IgD-negative memory B cell (primary cell): ENCODE measurements at regions not wholly inside any gene's neighbourhood (a gene's known extent, or its start where the extent isn't known, plus 50 kb on each side); places are given as distances from the start of the nearest gene placed in this dataset.

Experiments used
- H3K27ac Mint-ChIP-seq, 3 donors: one replicate each; pipeline ENCODE4 v1.8.0; 2020 to 2022; ENCODE audit warnings: mild to moderate bottlenecking in 3 of 3, mixed read lengths in 3 of 3, moderate library complexity in 1 of 3
- H3K27me3 Mint-ChIP-seq: one replicate; pipeline ENCODE4 v1.8.0; 2021; ENCODE audit warnings: mixed read lengths
- H3K36me3 Mint-ChIP-seq: one replicate; pipeline ENCODE4 v1.8.0; 2020; ENCODE audit warnings: mild to moderate bottlenecking, mixed read lengths
- H3K4me1 Mint-ChIP-seq, 3 donors: one replicate each; pipeline ENCODE4 v1.8.0; 2020 to 2022; ENCODE audit warnings: mixed read lengths in 3 of 3, mild to moderate bottlenecking in 1 of 3
- H3K4me3 Mint-ChIP-seq, 4 donors: one replicate each; pipeline ENCODE4 v1.8.0; 2020 to 2022; ENCODE audit warnings: mild to moderate bottlenecking in 4 of 4, mixed read lengths in 4 of 4, moderate library complexity in 3 of 4
- H3K9me3 Mint-ChIP-seq, 3 donors: one replicate each; pipeline ENCODE4 v1.8.0; 2020 to 2021; ENCODE audit warnings: mixed read lengths in 3 of 3, mild to moderate bottlenecking in 1 of 3

DNA sequence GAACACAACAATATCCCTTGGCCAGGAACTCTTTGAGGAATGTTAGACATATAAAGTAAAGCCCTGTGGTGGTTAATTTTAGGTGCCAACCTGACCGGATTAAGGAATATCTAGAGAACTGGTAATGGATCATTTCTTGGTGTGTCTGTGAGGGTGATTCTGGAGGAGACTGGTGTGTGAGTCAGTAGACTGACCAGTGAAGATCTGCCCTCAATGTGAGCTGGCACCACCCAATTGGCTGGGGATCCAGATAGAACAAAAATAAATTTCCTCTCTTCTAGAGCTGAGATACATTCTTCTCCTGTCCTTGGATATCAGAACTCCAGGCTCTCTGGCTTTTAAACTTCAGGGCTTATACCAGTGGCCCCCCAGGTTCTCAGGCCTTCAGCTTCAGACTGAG is 56.2 kb upstream of the TNPO1 start:
- H3K27me3 Mint-ChIP-seq, result peaks cover 9% of the 10 kb centered on the region
- H3K4me3 Mint-ChIP-seq, result no peak overlapping the region
- H3K9me3 Mint-ChIP-seq, result peaks cover 0 to 2% (median 0%) of the 10 kb centered on the region in 3 donors
- no peaks in the 10 kb centered on the region for H3K36me3 Mint-ChIP-seq
- no peak overlapping the region for H3K27ac Mint-ChIP-seq
- H3K4me1 Mint-ChIP-seq, result no peaks in the 10 kb centered on the region

- Mint-ChIP-seq H3K36me3 (no peaks in the 10 kb centered on the region), H3K27me3 (peaks cover 2% of the 10 kb centered on the region), H3K27ac (no peak overlapping the region), H3K4me3 (no peak overlapping the region), H3K9me3 (peaks cover 0 to 2% (median 0%) of the 10 kb centered on the region in 3 donors), H3K4me1 (no peaks in the 10 kb centered on the region)
Measured at GRCh38 chr5:72752909-72753308, 63.6 kb upstream of the TNPO1 start.

DNA sequence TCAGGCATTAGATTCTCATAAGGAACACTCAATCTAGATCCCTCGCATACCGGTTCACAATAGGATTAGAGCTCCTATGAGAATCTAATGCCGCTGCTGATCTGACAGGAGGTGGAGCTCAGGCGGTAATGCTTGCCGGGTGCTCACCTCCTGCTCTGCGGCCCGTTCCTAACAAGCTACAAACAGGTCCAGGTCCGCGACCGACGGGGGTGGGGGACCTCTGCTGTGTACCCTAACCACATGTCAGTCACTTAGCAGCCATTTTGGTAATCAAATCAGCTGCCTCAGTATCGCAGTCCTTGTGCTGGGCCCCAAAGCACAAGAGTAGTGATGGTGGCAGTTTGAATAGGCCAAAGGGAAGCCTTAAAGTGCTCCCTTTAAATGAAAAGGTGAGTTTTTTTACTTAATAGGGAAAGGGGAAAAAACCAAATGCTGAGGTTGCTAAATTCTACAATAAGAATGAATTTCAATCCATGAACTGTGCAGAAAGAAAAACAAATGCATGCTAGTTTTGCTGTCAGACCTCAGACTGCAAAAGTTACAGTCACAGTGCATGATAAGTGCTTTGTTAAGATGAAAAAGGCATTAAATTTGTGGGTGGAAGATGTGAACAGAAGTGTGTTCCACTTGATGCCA is 67.0 kb upstream of the TNPO1 start:
- Mint-ChIP-seq H3K36me3 (no peaks in the 10 kb centered on the region), H3K4me3 (no peak overlapping the region), H3K9me3 (peaks cover 0 to 6% (median 0%) of the 10 kb centered on the region in 3 donors), H3K4me1 (no peaks in the 10 kb centered on the region), H3K27ac (no peak overlapping the region), H3K27me3 (no peaks in the 10 kb centered on the region)

DNA sequence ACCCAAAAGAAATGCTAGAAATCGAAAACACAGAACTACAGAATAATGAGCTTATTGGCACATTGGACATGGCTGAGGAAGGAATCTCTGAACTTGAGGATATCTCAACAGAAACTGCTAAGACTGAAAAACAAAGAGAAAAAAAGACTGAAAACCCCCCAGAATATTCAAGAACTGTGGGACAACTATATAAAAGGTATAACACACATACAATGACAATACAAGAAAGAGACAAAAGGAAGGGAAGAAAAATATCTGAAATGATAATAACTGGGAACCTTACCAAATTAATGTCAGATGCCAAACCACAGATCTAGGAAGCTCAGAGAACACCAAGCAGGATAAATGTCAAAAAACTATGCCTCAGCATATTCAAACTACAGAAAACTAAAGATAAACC is 68.6 kb upstream of the TNPO1 start:
- no peak overlapping the region for H3K27ac Mint-ChIP-seq
- H3K4me1 Mint-ChIP-seq, result no peaks in the 10 kb centered on the region
- H3K9me3 Mint-ChIP-seq, result peaks cover 0 to 6% (median 0%) of the 10 kb centered on the region in 3 donors
- no peak overlapping the region for H3K4me3 Mint-ChIP-seq
- H3K27me3 Mint-ChIP-seq, result no peaks in the 10 kb centered on the region
- H3K36me3 Mint-ChIP-seq, result peaks cover 3% of the 10 kb centered on the region

DNA sequence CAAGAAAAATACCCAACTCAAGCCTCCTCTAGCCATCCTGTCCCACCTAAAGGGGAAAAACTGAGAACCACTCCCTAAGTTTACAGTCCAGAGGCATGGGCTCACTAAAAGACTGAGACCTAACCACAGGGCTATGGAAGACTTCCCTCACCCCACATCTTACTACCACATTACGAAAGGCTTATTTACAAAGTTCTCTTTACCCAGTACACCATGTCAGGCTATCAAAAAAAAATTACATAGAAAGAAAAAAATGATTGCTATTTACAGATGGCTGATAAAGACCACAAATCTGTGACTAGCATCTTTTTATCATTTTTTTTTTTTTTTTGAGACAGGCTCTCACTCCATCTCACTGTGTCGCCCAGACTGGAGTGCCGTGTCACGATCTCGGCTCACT is 69.7 kb upstream of the TNPO1 start:
- Mint-ChIP-seq H3K27me3 (no peaks in the 10 kb centered on the region), H3K9me3 (peaks cover 0 to 6% (median 0%) of the 10 kb centered on the region in 3 donors), H3K4me3 (no peak overlapping the region), H3K36me3 (peaks cover 3% of the 10 kb centered on the region), H3K4me1 (no peaks in the 10 kb centered on the region), H3K27ac (no peak overlapping the region)

GRCh38 chr5:72744136-72744535 is 72.3 kb upstream of the TNPO1 start:
- no peak overlapping the region for H3K27ac Mint-ChIP-seq
- H3K27me3 Mint-ChIP-seq, result peaks cover 6% of the 10 kb centered on the region
- peaks cover 3% of the 10 kb centered on the region for H3K36me3 Mint-ChIP-seq
- H3K4me1 Mint-ChIP-seq, result no peaks in the 10 kb centered on the region
- no peak overlapping the region for H3K4me3 Mint-ChIP-seq
- peaks cover 0 to 6% (median 0%) of the 10 kb centered on the region in 3 donors for H3K9me3 Mint-ChIP-seq

DNA sequence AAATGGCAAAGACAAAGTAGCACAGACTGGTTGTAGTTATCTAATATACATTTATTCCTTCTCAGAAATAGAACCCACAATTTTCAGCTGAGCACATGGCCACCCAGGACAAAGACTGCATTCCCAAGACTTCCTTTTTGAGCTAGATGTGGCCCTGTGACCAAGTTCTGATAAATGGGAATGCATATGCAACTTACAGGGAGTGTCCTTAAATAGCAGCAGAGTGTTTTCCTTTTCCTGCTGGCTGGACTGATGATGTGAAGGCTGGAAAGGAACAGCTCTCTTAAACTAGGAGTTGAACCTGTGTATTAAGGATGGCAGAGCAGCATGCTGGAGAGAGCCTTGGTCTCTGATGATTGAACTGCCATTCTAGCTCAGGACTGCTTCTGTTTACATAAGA is 74.7 kb upstream of the TNPO1 start:
- H3K9me3 Mint-ChIP-seq, result peaks cover 0 to 2% (median 0%) of the 10 kb centered on the region in 3 donors
- no peaks in the 10 kb centered on the region for H3K4me1 Mint-ChIP-seq
- H3K27ac Mint-ChIP-seq, result no peak overlapping the region
- peaks cover 6% of the 10 kb centered on the region for H3K27me3 Mint-ChIP-seq
- no peak overlapping the region for H3K4me3 Mint-ChIP-seq
- H3K36me3 Mint-ChIP-seq, result peaks cover 3% of the 10 kb centered on the region

DNA sequence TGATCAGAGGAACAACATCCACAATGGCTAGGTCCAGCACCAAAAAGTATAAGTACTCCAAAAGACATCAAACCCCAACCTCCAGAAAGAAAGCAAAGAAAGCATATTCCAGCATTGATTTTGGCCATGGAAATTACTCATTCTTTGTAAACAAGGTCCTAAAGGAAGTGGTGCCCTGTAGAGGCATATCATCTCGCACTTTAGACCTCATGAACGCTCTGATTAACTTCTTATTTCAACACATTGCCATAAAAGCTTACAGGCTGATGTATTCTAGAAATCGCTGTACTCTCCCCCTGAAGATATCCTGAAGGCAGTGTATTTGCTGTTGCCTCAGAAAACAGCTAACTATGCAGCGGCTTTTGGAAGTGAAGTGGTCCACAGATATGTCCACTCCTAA is 82.7 kb upstream of the TNPO1 start:
- no peak overlapping the region for H3K27ac Mint-ChIP-seq
- H3K27me3 Mint-ChIP-seq, result peaks cover under 1% of the 10 kb centered on the region
- no peak overlapping the region for H3K4me3 Mint-ChIP-seq
- H3K36me3 Mint-ChIP-seq, result no peaks in the 10 kb centered on the region
- peaks cover 2 to 6% (median 4%) of the 10 kb centered on the region in 3 donors for H3K9me3 Mint-ChIP-seq
- H3K4me1 Mint-ChIP-seq, result no peaks in the 10 kb centered on the region

DNA sequence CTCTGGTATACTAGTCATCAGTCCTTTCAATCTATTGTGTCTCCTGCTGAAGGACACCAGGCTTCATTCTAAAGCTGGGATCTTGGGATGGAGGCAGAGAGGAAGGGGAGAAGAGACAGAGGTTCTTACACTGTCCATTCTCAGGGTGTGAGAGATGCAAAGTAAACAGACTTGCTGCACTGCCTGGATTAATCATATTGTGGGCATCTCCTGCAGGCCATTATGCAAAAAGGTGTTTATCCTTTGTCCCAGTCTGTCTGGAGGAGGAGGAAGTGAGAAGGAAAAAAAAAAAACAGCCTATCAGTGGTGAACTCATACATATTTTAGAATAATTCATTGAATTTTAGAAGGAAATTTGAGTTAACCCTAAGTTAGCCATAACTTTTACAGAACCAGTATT is 92.9 kb upstream of the TNPO1 start:
- no peaks in the 10 kb centered on the region for H3K36me3 Mint-ChIP-seq
- H3K27ac Mint-ChIP-seq, result no peak overlapping the region
- no peaks in the 10 kb centered on the region for H3K4me1 Mint-ChIP-seq

GRCh38 chr5:72722792-72723452 is 93.5 kb upstream of the TNPO1 start:
- no peak overlapping the region for H3K27ac Mint-ChIP-seq
- H3K4me1 Mint-ChIP-seq, result no peaks in the 10 kb centered on the region
- peaks cover 12% of the 10 kb centered on the region for H3K27me3 Mint-ChIP-seq
- H3K36me3 Mint-ChIP-seq, result no peaks in the 10 kb centered on the region
- H3K9me3 Mint-ChIP-seq, result no peaks in the 10 kb centered on the region
- no peak overlapping the region for H3K4me3 Mint-ChIP-seq

More for the DNA sequence above, 92.9 kb upstream of the TNPO1 start:
- no peaks in the 10 kb centered on the region for H3K9me3 Mint-ChIP-seq
- peaks cover 12% of the 10 kb centered on the region for H3K27me3 Mint-ChIP-seq
- no peak overlapping the region for H3K4me3 Mint-ChIP-seq

- Mint-ChIP-seq H3K4me1 (no peaks in the 10 kb centered on the region), H3K27ac (no peak overlapping the region), H3K4me3 (no peak overlapping the region)
Measured at GRCh38 chr5:72721844-72722243, 94.6 kb upstream of the TNPO1 start.

GRCh38 chr5:72720205-72720604 is 96.3 kb upstream of the TNPO1 start:
- Mint-ChIP-seq H3K4me3 (no peak overlapping the region), H3K27ac (peak overlapping the region in 1 of 3 donors; percentile 2), H3K9me3 (no peaks in the 10 kb centered on the region), H3K4me1 (no peaks in the 10 kb centered on the region), H3K36me3 (peaks cover 2% of the 10 kb centered on the region), H3K27me3 (peaks cover 2% of the 10 kb centered on the region)

More at GRCh38 chr5:72721844-72722243, 94.6 kb upstream of the TNPO1 start:
- peaks cover 11% of the 10 kb centered on the region for H3K27me3 Mint-ChIP-seq
- H3K9me3 Mint-ChIP-seq, result no peaks in the 10 kb centered on the region
- no peaks in the 10 kb centered on the region for H3K36me3 Mint-ChIP-seq

DNA sequence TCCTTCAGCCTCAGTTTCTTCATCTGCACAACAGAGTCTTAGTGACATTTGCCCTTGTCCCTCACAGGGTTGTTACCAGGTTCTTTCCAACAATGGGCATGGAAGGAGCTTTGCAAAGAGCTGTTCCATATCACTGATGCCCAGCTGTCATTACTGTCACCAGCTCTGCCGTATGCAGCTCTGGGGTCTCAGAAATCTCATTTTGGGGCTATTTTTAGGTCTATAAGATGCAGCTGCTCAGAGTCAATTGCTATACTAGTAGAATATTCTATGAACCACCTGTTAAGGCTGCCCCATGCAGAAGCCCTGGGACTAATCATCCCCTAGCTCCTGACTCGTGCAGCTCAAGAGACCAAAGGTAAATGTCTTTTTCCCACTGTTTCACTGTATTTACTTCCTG is 105.1 kb upstream of the TNPO1 start:
- Mint-ChIP-seq H3K27me3 (peaks cover 5% of the 10 kb centered on the region), H3K4me1 (peaks cover 0 to 5% (median 0%) of the 10 kb centered on the region in 3 donors), H3K4me3 (no peak overlapping the region), H3K36me3 (no peaks in the 10 kb centered on the region), H3K27ac (no peak overlapping the region), H3K9me3 (peaks cover 0 to 3% (median 0%) of the 10 kb centered on the region in 3 donors)

GRCh38 chr5:72709341-72709740 is 107.1 kb upstream of the TNPO1 start:
- Mint-ChIP-seq H3K36me3 (no peaks in the 10 kb centered on the region), H3K27ac (no peak overlapping the region), H3K4me1 (peaks cover 0 to 5% (median 0%) of the 10 kb centered on the region in 3 donors), H3K4me3 (no peak overlapping the region), H3K27me3 (peaks cover 3% of the 10 kb centered on the region), H3K9me3 (peaks cover 0 to 3% (median 0%) of the 10 kb centered on the region in 3 donors)

GRCh38 chr5:72705178-72705577 is 111.3 kb upstream of the TNPO1 start:
- no peak overlapping the region for H3K4me3 Mint-ChIP-seq
- H3K4me1 Mint-ChIP-seq, result no peaks in the 10 kb centered on the region
- peaks cover 3% of the 10 kb centered on the region for H3K27me3 Mint-ChIP-seq
- no peak overlapping the region for H3K27ac Mint-ChIP-seq
- peaks cover 0 to 5% (median 0%) of the 10 kb centered on the region in 3 donors for H3K9me3 Mint-ChIP-seq
- no peaks in the 10 kb centered on the region for H3K36me3 Mint-ChIP-seq

- Mint-ChIP-seq H3K27me3 (peaks cover 5% of the 10 kb centered on the region), H3K4me1 (no peaks in the 10 kb centered on the region), H3K4me3 (no peak overlapping the region), H3K36me3 (no peaks in the 10 kb centered on the region), H3K27ac (no peak overlapping the region), H3K9me3 (peaks cover 0 to 2% (median 0%) of the 10 kb centered on the region in 3 donors)
Measured at GRCh38 chr5:72703876-72704275, 112.6 kb upstream of the TNPO1 start.
